ENCODE measurements at regions not wholly inside any gene's neighbourhood (a gene's known extent, or its start where the extent isn't known, plus 50 kb on each side); places are given as distances from the start of the nearest gene placed in this dataset.

GRCh38 chr2:236940497-236940896 lies 145.2 kb upstream of the COPS8 start:
- H3K4me3 ChIP-seq = no peak overlapping the region
- no peaks in the 10 kb centered on the region for H3K9me3 ChIP-seq
- TF ChIP-seq CTCF (IDR thresholded peaks at IDR 0.05) = no peak
- no peak for TF ChIP-seq POLR2A (IDR thresholded peaks at IDR 0.05)
- DNase-seq = no peak
- H3K4me1 ChIP-seq = no peaks in the 10 kb centered on the region
- H3K27ac ChIP-seq = no peak overlapping the region
- no peaks in the 10 kb centered on the region for H3K27me3 ChIP-seq
- WGBS, 2 donors = 69 to 88% methylated on average over 1 of the region's 1 CpG
- no peaks in the 10 kb centered on the region for H3K36me3 ChIP-seq (replicated peaks in 1 of 2; ENCODE audit: insufficient read depth in 1 of 2, low read depth in 2 of 2)
- no peak for ATAC-seq
- intact Hi-C loops (cut with DNase I) = no loop called here

GRCh38 chr2:236940916-236941520 lies 144.7 kb upstream of the COPS8 start:
- Histone ChIP-seq H3K9me3 (no peaks in the 10 kb centered on the region), H3K36me3 (replicated peaks in 1 of 2; ENCODE audit: insufficient read depth in 1 of 2, low read depth in 2 of 2) (no peaks in the 10 kb centered on the region), H3K4me3 (no peak overlapping the region), H3K4me1 (no peaks in the 10 kb centered on the region), H3K27me3 (no peaks in the 10 kb centered on the region), H3K27ac (no peak overlapping the region)
- no peak for ATAC-seq
- peak in 1 of 4 donors; percentile 17 for DNase-seq
- no peak for TF ChIP-seq CTCF (IDR thresholded peaks at IDR 0.05)
- TF ChIP-seq POLR2A (IDR thresholded peaks at IDR 0.05) = no peak
- intact Hi-C loops (cut with DNase I) = no loop called here
- 76 to 79% methylated on average over 7 of the region's 7 CpGs for WGBS, 2 donors

- Histone ChIP-seq H3K27me3 (no peaks in the 10 kb centered on the region), H3K36me3 (replicated peaks in 1 of 2; ENCODE audit: insufficient read depth in 1 of 2, low read depth in 2 of 2) (no peaks in the 10 kb centered on the region), H3K9me3 (no peaks in the 10 kb centered on the region), H3K27ac (no peak overlapping the region), H3K4me3 (no peak overlapping the region), H3K4me1 (no peaks in the 10 kb centered on the region)
- WGBS, 2 donors = 91 to 92% methylated on average over 4 of the region's 4 CpGs
- no peak for DNase-seq
- no peak for TF ChIP-seq POLR2A (IDR thresholded peaks at IDR 0.05)
- TF ChIP-seq CTCF (IDR thresholded peaks at IDR 0.05) = no peak
- no peak for ATAC-seq
- intact Hi-C loops (cut with DNase I) = no loop called here
These were observed 144.1 kb upstream of the COPS8 start for GRCh38 chr2:236941551-236941950.

GRCh38 chr2:236942554-236942953 lies 143.1 kb upstream of the COPS8 start:
- Histone ChIP-seq H3K4me3 (no peak overlapping the region), H3K36me3 (replicated peaks in 1 of 2; ENCODE audit: insufficient read depth in 1 of 2, low read depth in 2 of 2) (no peaks in the 10 kb centered on the region), H3K4me1 (no peaks in the 10 kb centered on the region), H3K9me3 (no peaks in the 10 kb centered on the region), H3K27me3 (no peaks in the 10 kb centered on the region), H3K27ac (no peak overlapping the region)
- WGBS, 2 donors = 70 to 91% methylated on average over 4 of the region's 4 CpGs
- TF ChIP-seq CTCF (IDR thresholded peaks at IDR 0.05) (no peak), POLR2A (IDR thresholded peaks at IDR 0.05) (no peak)
- DNase-seq = no peak
- intact Hi-C loops (cut with DNase I) = no loop called here
- no peak for ATAC-seq

GRCh38 chr2:236943068-236943467 lies 142.6 kb upstream of the COPS8 start:
- TF ChIP-seq CTCF (IDR thresholded peaks at IDR 0.05) (no peak), POLR2A (IDR thresholded peaks at IDR 0.05) (no peak)
- WGBS, 2 donors = 76 to 79% methylated on average over 6 of the region's 6 CpGs
- H3K36me3 ChIP-seq (replicated peaks in 1 of 2; ENCODE audit: insufficient read depth in 1 of 2, low read depth in 2 of 2) = no peaks in the 10 kb centered on the region
- intact Hi-C loops (cut with DNase I) = no loop called here
- DNase-seq (no peak), ATAC-seq (no peak)
- no peak overlapping the region for H3K4me3 ChIP-seq
- H3K9me3 ChIP-seq = no peaks in the 10 kb centered on the region
- H3K4me1 ChIP-seq = no peaks in the 10 kb centered on the region
- no peak overlapping the region for H3K27ac ChIP-seq
- no peaks in the 10 kb centered on the region for H3K27me3 ChIP-seq

All from body of pancreas (tissue), 4 donors.